ENCODE measurements at regions not wholly inside any gene's neighbourhood (a gene's known extent, or its start where the extent isn't known, plus 50 kb on each side); places are given as distances from the start of the nearest gene placed in this dataset.
A peak's percentile ranks its signal among the peaks of the same experiment; 100 is the strongest.

- Histone ChIP-seq H3K36me3 (ENCODE audit: control insufficient read depth in 2 of 3, insufficient read depth in 3 of 3, low read length in 3 of 3) (no peaks in the 10 kb centered on the region), H3K9ac (ENCODE audit: low read length in 3 of 3) (no peak overlapping the region), H3K4me3 (ENCODE audit: low read length in 3 of 3) (no peak overlapping the region), H3K4me1 (ENCODE audit: control insufficient read depth in 2 of 3, insufficient read depth in 2 of 3, low read depth in 1 of 3, low read length in 3 of 3) (peaks cover 15 to 24% (median 21%) of the 10 kb centered on the region in 3 donors), H3K27me3 (ENCODE audit: control insufficient read depth, insufficient read depth, low read length) (no peaks in the 10 kb centered on the region), H3K27ac (ENCODE audit: low read depth in 2 of 2, low read length in 2 of 2) (peak overlapping the region in 1 of 2 donors; percentile 94), H3K9me3 (ENCODE audit: control insufficient read depth in 2 of 3, insufficient read depth in 1 of 3, low read length in 3 of 3) (no peaks in the 10 kb centered on the region)
- DNase-seq, result no peak
- FAIRE-seq, result no peak
- no peak for TF ChIP-seq CTCF (IDR thresholded peaks at IDR 0.05; ENCODE audit: borderline replicate concordance, extremely low read depth, insufficient read depth)
- intact Hi-C loops (cut with DNase I), result no loop called here
Measured at GRCh38 chr12:14256121-14256520, 109.4 kb upstream of the ATF7IP start.

- Histone ChIP-seq H3K36me3 (ENCODE audit: control insufficient read depth in 2 of 3, insufficient read depth in 3 of 3, low read length in 3 of 3) (no peaks in the 10 kb centered on the region), H3K4me3 (ENCODE audit: low read length in 3 of 3) (peak overlapping the region in 1 of 3 donors; percentile 0), H3K9me3 (ENCODE audit: control insufficient read depth in 2 of 3, insufficient read depth in 1 of 3, low read length in 3 of 3) (no peaks in the 10 kb centered on the region), H3K27ac (ENCODE audit: low read depth in 2 of 2, low read length in 2 of 2) (peak overlapping the region; percentile 76 to 94), H3K9ac (ENCODE audit: low read length in 3 of 3) (peak overlapping the region in 1 of 3 donors; percentile 2), H3K27me3 (ENCODE audit: control insufficient read depth, insufficient read depth, low read length) (no peaks in the 10 kb centered on the region), H3K4me1 (ENCODE audit: control insufficient read depth in 2 of 3, insufficient read depth in 2 of 3, low read depth in 1 of 3, low read length in 3 of 3) (peaks cover 15 to 25% (median 22%) of the 10 kb centered on the region in 3 donors)
- FAIRE-seq, result no peak
- intact Hi-C loops (cut with DNase I), result no loop called here
- DNase-seq, result peak; percentile 55 to 89 (median 77)
- TF ChIP-seq CTCF (IDR thresholded peaks at IDR 0.05; ENCODE audit: borderline replicate concordance, extremely low read depth, insufficient read depth), result peak; percentile 70
Measured at GRCh38 chr12:14256555-14257169, 108.8 kb upstream of the ATF7IP start.

GRCh38 chr12:14257303-14257733 is 108.2 kb upstream of the ATF7IP start:
- DNase-seq (no peak), FAIRE-seq (no peak)
- intact Hi-C loops (cut with DNase I), result no loop called here
- Histone ChIP-seq H3K27me3 (ENCODE audit: control insufficient read depth, insufficient read depth, low read length) (no peaks in the 10 kb centered on the region), H3K4me1 (ENCODE audit: control insufficient read depth in 2 of 3, insufficient read depth in 2 of 3, low read depth in 1 of 3, low read length in 3 of 3) (peaks cover 15 to 25% (median 22%) of the 10 kb centered on the region in 3 donors), H3K27ac (ENCODE audit: low read depth in 2 of 2, low read length in 2 of 2) (peak overlapping the region; percentile 76 to 94), H3K36me3 (ENCODE audit: control insufficient read depth in 2 of 3, insufficient read depth in 3 of 3, low read length in 3 of 3) (no peaks in the 10 kb centered on the region), H3K9me3 (ENCODE audit: control insufficient read depth in 2 of 3, insufficient read depth in 1 of 3, low read length in 3 of 3) (no peaks in the 10 kb centered on the region), H3K4me3 (ENCODE audit: low read length in 3 of 3) (peak overlapping the region in 2 of 3 donors; percentile 0 to 32), H3K9ac (ENCODE audit: low read length in 3 of 3) (peak overlapping the region in 1 of 3 donors; percentile 2)
- TF ChIP-seq CTCF (IDR thresholded peaks at IDR 0.05; ENCODE audit: borderline replicate concordance, extremely low read depth, insufficient read depth), result no peak
